ENCODE measurements at regions not wholly inside any gene's neighbourhood (a gene's known extent, or its start where the extent isn't known, plus 50 kb on each side); places are given as distances from the start of the nearest gene placed in this dataset.

GRCh38 chr16:59500601-59501000, 766.5 kb upstream of the GOT2 start:
- Histone ChIP-seq H3K27me3 (no peaks in the 10 kb centered on the region), H3K4me1 (no peaks in the 10 kb centered on the region), H3K4me3 (no peak overlapping the region), H3K27ac (no peak overlapping the region), H3K9me3 (peaks cover 0 to 4% of the 10 kb centered on the region in 2 donors), H3K36me3 (no peaks in the 10 kb centered on the region)
- WGBS, 2 donors (ENCODE audit: low coverage in 1 of 2), result 35 to 39% methylated on average over 3 of the region's 3 CpGs
- TF ChIP-seq EP300 (IDR thresholded peaks at IDR 0.05; ENCODE audit: low read depth), result no peak
- no peak for TF ChIP-seq CTCF (IDR thresholded peaks at IDR 0.05)
- TF ChIP-seq POLR2A (IDR thresholded peaks at IDR 0.05), result no peak
- no peak for TF ChIP-seq POLR2AphosphoS5 (IDR thresholded peaks at IDR 0.05)
- intact Hi-C loops (cut with DNase I; ENCODE audit: low total_unique reads), result no loop called here
- no peak for DNase-seq
- in situ Hi-C loops (cut with MboI; ENCODE audit: low pct_ligation_motif_present in 1 of 4, low pct_unique_long_range_greater_than_20kb in 1 of 4, low sequenced_read_pairs in 3 of 4), result no loop called here

- no peak overlapping the region for H3K4me3 ChIP-seq
- H3K9me3 ChIP-seq, result no peaks in the 10 kb centered on the region
- no peaks in the 10 kb centered on the region for H3K27me3 ChIP-seq
- intact Hi-C loops (cut with DNase I; ENCODE audit: low total_unique reads), result no loop called here
- H3K27ac ChIP-seq, result no peak overlapping the region
- no peak for TF ChIP-seq POLR2A (IDR thresholded peaks at IDR 0.05)
- no peak for TF ChIP-seq CTCF (IDR thresholded peaks at IDR 0.05)
- no peak for TF ChIP-seq POLR2AphosphoS5 (IDR thresholded peaks at IDR 0.05)
- no peak for TF ChIP-seq EP300 (IDR thresholded peaks at IDR 0.05; ENCODE audit: low read depth)
- no peak for DNase-seq
- no peaks in the 10 kb centered on the region for H3K4me1 ChIP-seq
- no peaks in the 10 kb centered on the region for H3K36me3 ChIP-seq
- in situ Hi-C loops (cut with MboI; ENCODE audit: low pct_ligation_motif_present in 1 of 4, low pct_unique_long_range_greater_than_20kb in 1 of 4, low sequenced_read_pairs in 3 of 4), result no loop called here
- 65 to 82% methylated on average over 2 of the region's 2 CpGs for WGBS, 2 donors (ENCODE audit: low coverage in 1 of 2)
These were observed 753.0 kb upstream of the GOT2 start for GRCh38 chr16:59487067-59487466.

DNA sequence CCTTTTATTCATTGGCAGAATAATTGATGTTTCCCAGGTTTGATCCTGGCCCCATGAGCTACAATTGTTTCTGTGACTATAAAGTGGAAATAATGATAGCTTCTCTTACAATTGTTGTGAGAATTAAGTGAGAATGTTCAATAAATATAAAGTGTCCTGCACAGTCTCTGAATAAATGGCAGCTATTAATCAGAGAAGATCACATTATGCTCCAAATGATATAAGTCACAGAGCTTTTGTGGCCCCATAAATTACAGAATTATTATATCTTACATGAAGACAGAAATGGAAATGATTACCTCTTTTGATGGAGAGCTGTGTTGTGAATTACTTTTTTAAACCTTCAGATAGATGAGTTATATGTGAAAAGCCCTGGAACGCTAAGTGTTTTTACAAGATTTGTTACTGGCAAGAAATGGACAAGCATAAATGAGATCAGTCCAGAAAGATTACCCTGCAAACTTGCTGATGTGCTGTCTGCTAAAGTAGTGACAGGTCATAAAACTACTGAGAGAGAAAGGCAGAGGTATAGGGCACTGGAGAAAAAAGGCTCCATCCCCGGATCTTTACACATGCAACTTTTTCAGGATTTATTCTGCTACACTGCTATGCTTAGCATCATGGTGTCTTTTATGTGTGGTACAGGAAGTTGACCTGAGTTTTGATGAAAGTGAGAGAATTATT, 750.9 kb upstream of the GOT2 start:
- in situ Hi-C loops (cut with MboI; ENCODE audit: low pct_ligation_motif_present in 1 of 4, low pct_unique_long_range_greater_than_20kb in 1 of 4, low sequenced_read_pairs in 3 of 4), result no loop called here
- Histone ChIP-seq H3K27ac (no peak overlapping the region), H3K4me1 (no peaks in the 10 kb centered on the region), H3K4me3 (no peak overlapping the region), H3K27me3 (no peaks in the 10 kb centered on the region), H3K36me3 (no peaks in the 10 kb centered on the region), H3K9me3 (no peaks in the 10 kb centered on the region)
- no peak for DNase-seq
- 47 to 53% methylated on average over 2 of the region's 2 CpGs for WGBS, 2 donors (ENCODE audit: low coverage in 1 of 2)
- TF ChIP-seq EP300 (IDR thresholded peaks at IDR 0.05; ENCODE audit: low read depth) (no peak), POLR2A (IDR thresholded peaks at IDR 0.05) (no peak), CTCF (IDR thresholded peaks at IDR 0.05) (no peak), POLR2AphosphoS5 (IDR thresholded peaks at IDR 0.05) (no peak)
- intact Hi-C loops (cut with DNase I; ENCODE audit: low total_unique reads), result no loop called here

GRCh38 chr16:59478838-59479237, 744.7 kb upstream of the GOT2 start:
- H3K4me1 ChIP-seq, result no peaks in the 10 kb centered on the region
- no peaks in the 10 kb centered on the region for H3K36me3 ChIP-seq
- DNase-seq, result no peak
- in situ Hi-C loops (cut with MboI; ENCODE audit: low pct_ligation_motif_present in 1 of 4, low pct_unique_long_range_greater_than_20kb in 1 of 4, low sequenced_read_pairs in 3 of 4), result no loop called here
- WGBS, 2 donors (ENCODE audit: low coverage in 1 of 2), result 66 to 74% methylated on average over 3 of the region's 3 CpGs
- intact Hi-C loops (cut with DNase I; ENCODE audit: low total_unique reads), result no loop called here
- no peak for TF ChIP-seq POLR2AphosphoS5 (IDR thresholded peaks at IDR 0.05)
- no peak overlapping the region for H3K27ac ChIP-seq
- H3K9me3 ChIP-seq, result peaks cover 0 to 5% of the 10 kb centered on the region in 2 donors
- H3K4me3 ChIP-seq, result no peak overlapping the region
- no peaks in the 10 kb centered on the region for H3K27me3 ChIP-seq

- no peaks in the 10 kb centered on the region for H3K4me1 ChIP-seq
- TF ChIP-seq CTCF (IDR thresholded peaks at IDR 0.05), result no peak
- TF ChIP-seq POLR2A (IDR thresholded peaks at IDR 0.05), result no peak
- no peak for TF ChIP-seq POLR2AphosphoS5 (IDR thresholded peaks at IDR 0.05)
- no peak for TF ChIP-seq EP300 (IDR thresholded peaks at IDR 0.05; ENCODE audit: low read depth)
- no peak overlapping the region for H3K4me3 ChIP-seq
- in situ Hi-C loops (cut with MboI; ENCODE audit: low pct_ligation_motif_present in 1 of 4, low pct_unique_long_range_greater_than_20kb in 1 of 4, low sequenced_read_pairs in 3 of 4), result no loop called here
- whole genome bisulfite sequencing, 2 donors (ENCODE audit: low coverage in 1 of 2), result 29 to 54% methylated on average over 2 of the region's 2 CpGs
- peaks cover 0 to 5% of the 10 kb centered on the region in 2 donors for H3K9me3 ChIP-seq
- H3K27ac ChIP-seq, result no peak overlapping the region
- intact Hi-C loops (cut with DNase I; ENCODE audit: low total_unique reads), result no loop called here
- no peaks in the 10 kb centered on the region for H3K36me3 ChIP-seq
- no peak for DNase-seq
- H3K27me3 ChIP-seq, result no peaks in the 10 kb centered on the region
These were observed 736.4 kb upstream of the GOT2 start for GRCh38 chr16:59470556-59470955.
